B cell (primary cell): ENCODE measurements at regions not wholly inside any gene's neighbourhood (a gene's known extent, or its start where the extent isn't known, plus 50 kb on each side); places are given as distances from the start of the nearest gene placed in this dataset.

Experiments used
- ATAC-seq: fragments of 200-7000 bp; cut with Tn5 transposase; one replicate; pipeline ENCODE4 v1.10.0; 2021; ENCODE audit warnings: low read depth, mild to moderate bottlenecking, moderate number of reproducible peaks, moderate library complexity
- CTCF ChIA-PET: fragments of 350-600 bp; sonication (Branson Sonifier 250); formaldehyde crosslinking; loops from one replicate; lab custom pipeline; 2021; ENCODE audit warnings: antibody characterized with exemption, inconsistent platforms; lab: Charles Lee
- POLR2A ChIA-PET: fragments of 350-600 bp; sonication (Branson Sonifier 250); formaldehyde crosslinking; loops from one replicate; lab custom pipeline; 2021; ENCODE audit warnings: antibody characterized with exemption; lab: Charles Lee
- DNase-seq: peaks from one replicate; pipeline ENCODE4 v3.0.0; 2013
- H2AFZ ChIP-seq: 2 replicates; pipeline ENCODE4 v1.6.1; 2012; ENCODE audit warnings: mild to moderate bottlenecking, low read depth, low read length; ENCODE audit not compliant: insufficient read depth, poor library complexity, severe bottlenecking
- H3K27ac ChIP-seq, 2 donors: 1 replicate in 1 of 2; 2 replicates in 1 of 2; pipeline ENCODE4 v1.5.1; 2012 to 2013; ENCODE audit warnings: low read length in 2 of 2, mild to moderate bottlenecking in 2 of 2, moderate library complexity in 1 of 2
- H3K27me3 ChIP-seq, 4 experiments: fragments of 200-600 bp in 1 of 4; sonication (generic) in 1 of 4; replicated peaks in 1 of 4; 1 replicate in 2 of 4; 2 replicates in 2 of 4; pipeline versions ENCODE4 v1.6.1 to v1.7.0; 2013 to 2016; ENCODE audit warnings: low read length in 3 of 4, mild to moderate bottlenecking in 2 of 4, mixed read lengths in 1 of 4, moderate library complexity in 1 of 4; ENCODE audit not compliant: insufficient read depth in 4 of 4, control insufficient read depth in 3 of 4; ENCODE audit errors: control extremely low read depth in 1 of 4
- H3K36me3 ChIP-seq, 2 experiments: replicated peaks in 1 of 2; 1 replicate in 1 of 2; 2 replicates in 1 of 2; pipeline versions ENCODE4 v1.6.1 to v1.7.1; 2013; ENCODE audit warnings: low read length in 1 of 2; ENCODE audit not compliant: insufficient read depth in 2 of 2, control insufficient read depth in 1 of 2; ENCODE audit errors: control extremely low read depth in 1 of 2, extremely low read depth in 1 of 2
- H3K4me1 ChIP-seq, 2 donors: fragments of 200-600 bp in 1 of 2; sonication (generic) in 1 of 2; 1 replicate in 1 of 2; 2 replicates in 1 of 2; pipeline versions ENCODE4 v1.5.1 to v1.6.1; 2013 to 2017; ENCODE audit warnings: low read length in 2 of 2; ENCODE audit not compliant: control insufficient read depth in 2 of 2, insufficient read depth in 2 of 2
- H3K4me2 ChIP-seq: replicated peaks from 2 replicates; pipeline ENCODE3; 2012; ENCODE audit warnings: mild to moderate bottlenecking, low read depth, low read length; ENCODE audit not compliant: poor library complexity, severe bottlenecking
- H3K4me3 ChIP-seq, 5 experiments: fragments of 200-600 bp in 1 of 5; sonication (generic) in 1 of 5; 1 replicate in 3 of 5; 2 replicates in 2 of 5; pipeline versions ENCODE4 v1.5.1 to v1.7.0; 2011 to 2016; ENCODE audit warnings: low read length in 4 of 5, mild to moderate bottlenecking in 4 of 5, low read depth in 2 of 5, control low read depth in 1 of 5, moderate library complexity in 1 of 5; ENCODE audit not compliant: insufficient read depth in 1 of 5; ENCODE audit errors: control extremely low read depth in 1 of 5, extremely low read depth in 1 of 5
- H3K79me2 ChIP-seq: fragments of 200-600 bp; sonication (generic); one replicate; pipeline ENCODE4 v1.6.0; 2016; ENCODE audit warnings: low read length; ENCODE audit not compliant: control insufficient read depth, insufficient read depth
- H3K9ac ChIP-seq: fragments of 200-600 bp; sonication (generic); 2 replicates; pipeline ENCODE4 v1.6.1; 2017; ENCODE audit warnings: mild to moderate bottlenecking, low read length, moderate library complexity
- H3K9me3 ChIP-seq, 3 donors: one replicate each; pipeline versions ENCODE4 v1.6.1 to v1.7.1; 2013; ENCODE audit warnings: low read length in 2 of 3; ENCODE audit not compliant: control insufficient read depth in 2 of 3, insufficient read depth in 1 of 3; ENCODE audit errors: control extremely low read depth in 1 of 3
- H4K20me1 ChIP-seq: 2 replicates; pipeline ENCODE4 v1.6.0; 2012; ENCODE audit warnings: mild to moderate bottlenecking, low read length; ENCODE audit not compliant: insufficient read depth, control insufficient read depth, poor library complexity, severe bottlenecking
- H3K27ac Mint-ChIP-seq: one replicate; pipeline ENCODE4 v1.8.0; 2021; ENCODE audit warnings: mixed read lengths
- H3K27me3 Mint-ChIP-seq: one replicate; pipeline ENCODE4 v1.8.0; 2021; ENCODE audit warnings: mixed read lengths
- H3K4me1 Mint-ChIP-seq: one replicate; pipeline ENCODE4 v1.8.0; 2021; ENCODE audit warnings: mixed read lengths
- H3K4me3 Mint-ChIP-seq: one replicate; pipeline ENCODE4 v1.8.0; 2021; ENCODE audit warnings: mixed read lengths
- H3K9me3 Mint-ChIP-seq: one replicate; pipeline ENCODE4 v1.8.0; 2022; ENCODE audit warnings: mixed read lengths; ENCODE audit not compliant: insufficient read depth
- EZH2 ChIP-seq: IDR thresholded peaks from 2 replicates; pipeline ENCODE4 v1.6.1; 2012; ENCODE audit warnings: borderline replicate concordance, low read depth, mild to moderate bottlenecking, moderate library complexity, low read length; ENCODE audit not compliant: insufficient read depth, poor library complexity, severe bottlenecking
- WGBS: methylation state at CpG from one replicate; pipeline ENCODE4 v1.1.5; 2013; ENCODE audit warnings: missing lambda C conversion rate; ENCODE audit not compliant: insufficient coverage; 5-methylcytosine and 5-hydroxymethylcytosine counted together
- intact Hi-C: fragments of 100-400 bp; cut with micrococcal nuclease; formaldehyde crosslinking; loops from one replicate; pipeline ENCODE4 v1.10.0; 2022
- TF ChIP-seq, protein P1 (sequence below): fragments of 200-600 bp; IDR thresholded peaks from one replicate; pipeline ENCODE4 v1.8.0; 2022; ENCODE audit warnings: antibody characterized with exemption, mild to moderate bottlenecking

DNA sequence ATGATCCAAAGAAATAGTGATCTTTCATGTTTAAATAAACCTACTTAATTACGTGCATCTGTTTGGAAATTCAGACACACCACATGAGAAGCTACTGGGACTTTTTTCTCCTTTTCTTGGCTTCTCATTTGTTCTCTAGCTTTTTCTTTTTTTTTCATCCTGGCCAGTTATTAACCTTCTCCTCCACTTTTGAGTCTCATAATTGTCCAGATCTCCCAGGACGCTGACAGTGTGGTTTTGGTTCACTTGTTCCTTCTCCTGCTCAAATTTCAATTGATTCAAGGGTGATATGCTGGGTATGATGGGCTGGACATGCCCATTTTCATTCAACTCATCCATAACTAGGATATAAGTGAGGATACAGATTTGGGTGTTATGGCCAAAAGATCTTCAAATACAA is 152.3 kb downstream of the TM9SF2 start:
- H3K27me3 ChIP-seq = peaks cover 0 to 10% (median 8%) of the 10 kb centered on the region in 4 experiments
- no CpG with 5 or more reads among the region's 2 CpGs for WGBS
- H3K4me2 ChIP-seq = no peak overlapping the region
- POLR2A ChIA-PET = no interaction called here
- intact Hi-C loops = no loop called here
- H3K27me3 Mint-ChIP-seq = no peaks in the 10 kb centered on the region
- H3K27ac ChIP-seq = no peak overlapping the region
- peaks cover 18% of the 10 kb centered on the region for H3K4me1 Mint-ChIP-seq
- no peak overlapping the region for H2AFZ ChIP-seq
- no peak overlapping the region for H3K4me3 ChIP-seq
- H3K9ac ChIP-seq = no peak overlapping the region
- peaks cover 8% of the 10 kb centered on the region for H4K20me1 ChIP-seq
- no peak overlapping the region for H3K27ac Mint-ChIP-seq
- H3K36me3 ChIP-seq = no peaks in the 10 kb centered on the region
- no peak for TF ChIP-seq EZH2
- TF ChIP-seq, protein P1, sequence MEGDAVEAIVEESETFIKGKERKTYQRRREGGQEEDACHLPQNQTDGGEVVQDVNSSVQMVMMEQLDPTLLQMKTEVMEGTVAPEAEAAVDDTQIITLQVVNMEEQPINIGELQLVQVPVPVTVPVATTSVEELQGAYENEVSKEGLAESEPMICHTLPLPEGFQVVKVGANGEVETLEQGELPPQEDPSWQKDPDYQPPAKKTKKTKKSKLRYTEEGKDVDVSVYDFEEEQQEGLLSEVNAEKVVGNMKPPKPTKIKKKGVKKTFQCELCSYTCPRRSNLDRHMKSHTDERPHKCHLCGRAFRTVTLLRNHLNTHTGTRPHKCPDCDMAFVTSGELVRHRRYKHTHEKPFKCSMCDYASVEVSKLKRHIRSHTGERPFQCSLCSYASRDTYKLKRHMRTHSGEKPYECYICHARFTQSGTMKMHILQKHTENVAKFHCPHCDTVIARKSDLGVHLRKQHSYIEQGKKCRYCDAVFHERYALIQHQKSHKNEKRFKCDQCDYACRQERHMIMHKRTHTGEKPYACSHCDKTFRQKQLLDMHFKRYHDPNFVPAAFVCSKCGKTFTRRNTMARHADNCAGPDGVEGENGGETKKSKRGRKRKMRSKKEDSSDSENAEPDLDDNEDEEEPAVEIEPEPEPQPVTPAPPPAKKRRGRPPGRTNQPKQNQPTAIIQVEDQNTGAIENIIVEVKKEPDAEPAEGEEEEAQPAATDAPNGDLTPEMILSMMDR = no peak
- H3K9me3 ChIP-seq = no peaks in the 10 kb centered on the region
- CTCF ChIA-PET = interaction anchor here (1.0 to 8.0 kb wide), 4 partner anchors 124 to 862 kb away, joined by 3 to 105 read pairs (median 3); no protein-coding TSS in a partner anchor
- peaks cover 3% of the 10 kb centered on the region for H3K79me2 ChIP-seq
- DNase-seq (no peak), ATAC-seq (no peak)
- peaks cover 14% of the 10 kb centered on the region in 2 donors for H3K4me1 ChIP-seq
- H3K4me3 Mint-ChIP-seq = no peak overlapping the region
- no peaks in the 10 kb centered on the region for H3K9me3 Mint-ChIP-seq

DNA sequence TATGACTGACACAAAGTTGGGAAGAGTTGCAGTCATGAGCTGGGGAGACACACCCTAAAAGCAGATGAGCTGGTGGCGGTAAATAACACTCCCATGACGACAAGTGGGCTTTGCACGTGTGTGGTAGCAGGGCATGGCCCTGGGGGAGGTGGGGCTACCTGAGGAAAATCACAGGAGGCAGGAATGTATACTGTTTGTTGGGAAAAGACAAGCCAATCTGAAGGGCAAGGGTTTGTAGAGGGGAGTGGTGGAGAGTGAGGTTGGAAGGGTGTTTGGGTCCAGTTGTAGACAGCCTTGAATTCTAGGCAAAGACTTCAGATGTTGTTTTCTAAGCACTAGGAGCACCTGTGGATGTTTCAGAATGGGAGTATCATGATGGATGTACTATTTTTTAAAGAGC is 151.6 kb downstream of the TM9SF2 start:
- ChIA-PET CTCF (interaction anchor here (0.7 to 8.0 kb wide), 3 partner anchors 9 to 863 kb away, joined by 3 to 105 read pairs (median 3); no protein-coding TSS in a partner anchor), POLR2A (no interaction called here)
- Histone ChIP-seq H3K4me3 (no peak overlapping the region), H3K79me2 (peaks cover 3% of the 10 kb centered on the region), H3K27me3 (peaks cover 0 to 9% (median 5%) of the 10 kb centered on the region in 4 experiments), H3K27ac (no peak overlapping the region), H3K36me3 (no peaks in the 10 kb centered on the region), H3K9ac (no peak overlapping the region), H3K9me3 (no peaks in the 10 kb centered on the region), H4K20me1 (peaks cover 6% of the 10 kb centered on the region), H3K4me1 (peaks cover 9 to 10% of the 10 kb centered on the region in 2 donors), H3K4me2 (no peak overlapping the region), H2AFZ (no peak overlapping the region)
- no peak overlapping the region for H3K27ac Mint-ChIP-seq
- no peak for ATAC-seq
- no peak for TF ChIP-seq EZH2
- TF ChIP-seq, protein P1 = no peak
- H3K27me3 Mint-ChIP-seq = no peaks in the 10 kb centered on the region
- no peaks in the 10 kb centered on the region for H3K9me3 Mint-ChIP-seq
- H3K4me3 Mint-ChIP-seq = no peak overlapping the region
- whole genome bisulfite sequencing = 89% methylated on average over 3 of the region's 3 CpGs
- peaks cover 15% of the 10 kb centered on the region for H3K4me1 Mint-ChIP-seq
- intact Hi-C loops = no loop called here
- no peak for DNase-seq
